HT-29 (cell line): ENCODE measurements at regions not wholly inside any gene's neighbourhood (a gene's known extent, or its start where the extent isn't known, plus 50 kb on each side); places are given as distances from the start of the nearest gene placed in this dataset.
"Not testable (repeated sequence)": the region's sequence is repeated elsewhere in the genome, so short reads cannot be mapped to it uniquely, and the experiment has no call there.

Experiments used
- DNase-seq: peaks from one replicate; pipeline ENCODE4 v3.0.0-alpha.2; 2015; ENCODE audit warnings: low spot score

GRCh38 chr5:148741766-148742165 lies 84.6 kb upstream of the ADRB2 start:
- not testable (repeated sequence) for DNase-seq

- not testable (repeated sequence) for DNase-seq
Observed at GRCh38 chr5:148744380-148744779, 82.0 kb upstream of the ADRB2 start.

GRCh38 chr5:148746826-148747535 lies 79.4 kb upstream of the ADRB2 start:
- no peak for DNase-seq

GRCh38 chr5:148747536-148747906 lies 78.9 kb upstream of the ADRB2 start:
- no peak for DNase-seq

- DNase-seq: no peak
Observed at GRCh38 chr5:148748702-148749392, 77.6 kb upstream of the ADRB2 start.

GRCh38 chr5:148750614-148751013 lies 75.8 kb upstream of the ADRB2 start:
- no peak for DNase-seq

- DNase-seq: no peak
Observed at GRCh38 chr5:148751025-148751424, 75.4 kb upstream of the ADRB2 start.

- not testable (repeated sequence) for DNase-seq
Observed at GRCh38 chr5:148752375-148752774, 74.0 kb upstream of the ADRB2 start.

- DNase-seq: no peak
Observed at GRCh38 chr5:148759101-148759500, 67.3 kb upstream of the ADRB2 start.

GRCh38 chr5:148760945-148761638 lies 65.3 kb upstream of the ADRB2 start:
- no peak for DNase-seq

- no peak for DNase-seq
Observed at GRCh38 chr5:148763996-148764395, 62.4 kb upstream of the ADRB2 start.

GRCh38 chr5:148765061-148765460 lies 61.4 kb upstream of the ADRB2 start:
- DNase-seq: no peak

- DNase-seq: no peak
Observed at GRCh38 chr5:148768806-148769415, 57.5 kb upstream of the ADRB2 start.

- DNase-seq: no peak
Observed at GRCh38 chr5:148769941-148770340, 56.5 kb upstream of the ADRB2 start.

- no peak for DNase-seq
Observed at GRCh38 chr5:148774313-148774712, 52.1 kb upstream of the ADRB2 start.

GRCh38 chr5:148776261-148776660 lies 50.1 kb upstream of the ADRB2 start:
- no peak for DNase-seq
